HG02870 (cell line): ENCODE measurements at regions not wholly inside any gene's neighbourhood (a gene's known extent, or its start where the extent isn't known, plus 50 kb on each side); places are given as distances from the start of the nearest gene placed in this dataset.
A peak's percentile ranks its signal among the peaks of the same experiment; 100 is the strongest.
"Not testable (repeated sequence)": the region's sequence is repeated elsewhere in the genome, so short reads cannot be mapped to it uniquely, and the experiment has no call there.

Experiments used
- ATAC-seq: cut with Tn5 transposase; IDR thresholded peaks from one replicate; pipeline ENCODE4 v1.9.1; 2021; ENCODE audit warnings: mild to moderate bottlenecking, moderate library complexity; ENCODE audit not compliant: unreplicated experiment

DNA sequence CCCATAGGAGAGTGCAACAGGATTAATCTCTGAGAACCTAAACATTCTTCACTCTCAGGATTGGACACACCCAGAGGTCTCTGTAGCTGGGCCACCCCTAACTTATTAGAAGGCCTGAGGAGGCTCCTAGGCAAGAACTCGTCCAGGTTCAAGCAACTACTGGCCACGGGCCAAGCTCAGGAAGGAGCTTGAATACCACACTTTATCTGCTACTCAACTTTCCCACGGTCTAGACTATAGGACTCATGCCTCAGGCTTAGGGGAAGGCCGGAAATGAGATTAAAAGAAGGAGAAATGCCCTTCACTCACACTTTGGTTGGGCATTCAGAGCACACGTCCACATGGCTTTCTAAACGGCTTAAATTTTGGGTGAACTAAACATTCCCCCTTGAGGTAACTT lies 142.8 kb upstream of the PHYHIPL start:
- no peak for ATAC-seq

GRCh38 chr10:59036311-59037017 lies 140.0 kb upstream of the PHYHIPL start:
- ATAC-seq = peak; percentile 99

GRCh38 chr10:59037018-59037389 lies 139.4 kb upstream of the PHYHIPL start:
- no peak for ATAC-seq

- ATAC-seq = no peak
Measured at GRCh38 chr10:59037506-59037905, 138.9 kb upstream of the PHYHIPL start.

DNA sequence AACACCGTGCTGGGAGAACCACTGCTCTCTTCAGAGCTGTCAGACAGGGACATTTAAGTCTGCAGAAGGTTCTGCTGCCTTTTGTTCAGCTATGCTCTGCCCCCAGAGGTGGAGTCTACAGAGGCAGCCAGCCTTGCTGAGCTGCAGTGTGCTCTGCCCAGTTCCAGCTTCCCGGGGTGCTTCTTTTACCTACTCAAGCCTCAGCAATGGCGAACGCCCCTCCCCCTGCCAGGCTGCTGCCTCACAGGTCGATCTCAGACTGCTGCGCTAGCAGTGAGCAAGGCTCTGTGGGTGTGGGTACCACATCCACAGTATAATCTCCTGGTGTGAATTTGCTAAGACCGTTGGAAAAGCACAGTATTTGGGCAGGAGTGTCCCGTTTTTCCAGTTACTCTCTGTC lies 133.1 kb upstream of the PHYHIPL start:
- not testable (repeated sequence) for ATAC-seq

GRCh38 chr10:59047180-59047579 lies 129.3 kb upstream of the PHYHIPL start:
- no peak for ATAC-seq

DNA sequence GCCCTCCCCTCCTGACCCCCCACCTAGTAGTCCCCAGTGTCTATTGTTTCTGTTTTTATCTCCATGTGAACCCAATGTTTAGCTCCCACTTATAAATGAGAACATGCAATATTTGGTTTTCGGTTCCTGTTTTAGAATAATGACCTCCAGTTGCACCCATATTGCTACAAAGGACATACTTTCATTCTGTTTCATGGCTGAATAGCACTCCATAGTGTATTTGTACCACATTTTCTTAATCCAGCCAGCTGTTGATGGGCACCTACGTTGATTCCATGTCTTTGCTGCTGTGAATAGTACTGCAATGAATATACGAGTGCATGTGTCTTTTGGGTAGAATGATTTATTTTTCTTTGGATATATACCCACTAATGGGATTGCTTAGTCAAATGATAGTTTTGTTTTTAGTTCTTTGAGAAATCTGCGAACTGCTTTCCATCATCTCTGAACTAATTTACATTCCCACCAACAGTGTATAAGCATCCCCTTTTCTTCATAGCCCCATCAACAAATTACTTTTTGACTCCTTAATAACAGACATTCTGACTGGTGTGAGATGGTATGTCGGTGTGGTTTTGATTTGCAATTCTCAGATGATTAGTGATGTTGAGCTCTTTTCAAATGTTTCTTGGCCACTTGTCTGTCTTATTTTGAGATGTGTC lies 128.4 kb upstream of the PHYHIPL start:
- ATAC-seq = peak; percentile 86

DNA sequence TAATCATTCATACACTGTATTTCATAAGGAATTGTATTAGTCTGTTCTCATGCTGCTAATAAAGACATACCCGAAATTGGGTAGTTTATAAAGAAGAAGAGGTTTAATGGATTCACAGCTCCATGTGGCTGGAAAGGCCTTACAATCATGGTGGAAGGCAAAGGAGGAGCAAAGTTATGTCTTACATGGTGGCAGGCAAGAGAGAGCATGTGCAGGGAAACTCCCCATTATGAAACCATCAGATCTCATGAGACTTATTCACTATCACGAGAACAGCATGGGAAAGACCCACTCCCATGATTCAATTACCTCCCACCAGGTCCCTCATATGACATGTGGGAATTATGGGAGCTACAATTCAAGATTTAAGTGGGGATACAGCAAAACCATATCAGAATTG lies 122.9 kb upstream of the PHYHIPL start:
- ATAC-seq = not testable (repeated sequence)

GRCh38 chr10:59055045-59055444 lies 121.4 kb upstream of the PHYHIPL start:
- no peak for ATAC-seq

- no peak for ATAC-seq
Measured at GRCh38 chr10:59057345-59057744, 119.1 kb upstream of the PHYHIPL start.

GRCh38 chr10:59060852-59061251 lies 115.6 kb upstream of the PHYHIPL start:
- peak; percentile 86 for ATAC-seq

DNA sequence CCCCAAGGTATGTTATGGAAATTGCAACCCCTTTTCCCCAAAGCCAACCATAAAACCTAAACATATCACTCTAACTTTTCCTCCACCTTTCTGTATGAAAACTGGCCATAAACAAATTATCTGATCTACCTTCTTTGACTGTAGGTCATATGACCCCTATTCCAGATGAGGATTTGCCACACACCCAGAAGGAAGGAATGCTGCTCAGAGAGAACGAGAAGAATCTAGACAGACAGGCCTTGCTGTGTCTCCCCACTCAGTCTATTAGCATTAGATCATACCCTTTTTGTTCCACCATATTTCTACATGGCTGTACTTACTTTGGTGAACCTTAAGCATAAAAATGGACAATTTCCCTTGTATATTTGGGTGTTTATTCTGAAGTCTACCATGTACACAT lies 113.0 kb upstream of the PHYHIPL start:
- no peak for ATAC-seq

DNA sequence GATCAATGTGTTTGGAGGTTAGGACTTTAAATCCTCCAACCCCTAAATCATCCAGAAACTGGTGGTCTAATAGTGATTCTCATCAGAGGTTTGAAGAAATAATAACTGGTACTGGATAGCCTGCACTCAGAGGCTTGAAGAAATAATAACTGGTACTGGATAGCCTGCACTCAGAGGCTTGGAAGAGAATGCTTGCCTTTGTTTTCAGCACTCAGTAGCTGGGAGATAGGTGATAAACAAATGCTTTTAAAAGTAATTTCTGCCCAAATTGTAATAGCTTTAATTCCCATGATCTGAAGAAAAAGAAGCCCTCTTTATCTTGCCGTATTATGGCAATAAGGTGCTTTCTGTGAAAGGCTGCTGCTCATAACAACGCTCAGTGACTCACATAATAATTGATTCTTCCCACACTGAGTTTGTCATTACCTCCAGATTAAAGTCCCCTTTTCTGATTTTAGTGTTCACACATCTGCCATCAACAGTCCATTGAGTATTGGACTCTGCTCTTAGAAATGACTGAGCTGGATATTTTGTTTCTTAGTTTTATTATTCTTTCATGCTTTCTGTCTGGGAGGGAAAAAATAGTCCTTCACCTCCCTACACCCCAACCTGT lies 112.3 kb upstream of the PHYHIPL start:
- no peak for ATAC-seq

- ATAC-seq = no peak
Measured at GRCh38 chr10:59064759-59065539, 111.5 kb upstream of the PHYHIPL start.

GRCh38 chr10:59068581-59069191 lies 107.8 kb upstream of the PHYHIPL start:
- ATAC-seq = no peak

DNA sequence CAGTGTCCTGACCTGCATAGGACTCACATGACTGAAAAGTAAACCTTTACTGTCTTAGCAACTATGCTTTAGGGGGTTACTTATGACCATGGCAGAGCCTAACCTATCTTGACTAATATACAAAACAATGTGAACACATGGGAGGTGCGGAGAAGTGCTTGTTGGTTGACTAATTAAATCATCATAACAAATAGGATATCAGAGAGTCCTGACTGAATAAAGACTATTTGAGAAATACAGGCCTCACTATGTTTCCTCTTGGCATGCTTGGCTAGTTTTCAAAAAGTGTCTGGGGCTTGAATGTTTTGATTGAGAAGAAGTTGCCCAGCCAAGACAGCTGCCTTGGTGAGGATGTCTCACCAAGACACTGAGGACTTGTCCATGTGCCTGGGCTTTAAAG lies 104.4 kb upstream of the PHYHIPL start:
- ATAC-seq = no peak

DNA sequence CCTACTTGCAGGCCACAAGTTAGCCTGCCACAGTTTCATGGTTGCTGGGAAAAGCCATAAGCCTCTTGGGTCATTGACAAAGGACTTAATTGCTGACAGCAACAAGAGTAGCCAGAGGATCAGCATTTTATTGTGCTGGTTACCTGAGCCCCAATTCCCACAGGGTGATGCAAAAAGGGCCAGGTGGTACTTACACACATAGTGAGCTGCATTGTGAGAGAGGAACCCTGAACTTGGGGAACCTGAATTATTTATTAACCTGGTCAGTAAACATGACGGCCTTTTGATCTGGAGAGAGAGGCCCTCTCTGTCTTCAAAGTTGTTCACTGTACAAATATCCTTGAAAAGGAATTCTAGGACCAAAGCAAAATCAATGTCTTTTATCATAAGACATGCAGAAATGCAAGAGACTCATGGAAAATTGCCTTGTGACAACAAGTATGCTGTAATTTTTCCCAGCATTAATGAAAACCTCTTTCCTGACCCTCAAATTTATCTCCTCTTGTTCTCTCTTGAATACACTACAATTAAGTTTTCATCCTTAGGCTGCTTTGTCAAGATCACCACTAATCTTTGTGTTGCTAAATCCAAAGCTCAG lies 102.9 kb upstream of the PHYHIPL start:
- ATAC-seq = no peak

DNA sequence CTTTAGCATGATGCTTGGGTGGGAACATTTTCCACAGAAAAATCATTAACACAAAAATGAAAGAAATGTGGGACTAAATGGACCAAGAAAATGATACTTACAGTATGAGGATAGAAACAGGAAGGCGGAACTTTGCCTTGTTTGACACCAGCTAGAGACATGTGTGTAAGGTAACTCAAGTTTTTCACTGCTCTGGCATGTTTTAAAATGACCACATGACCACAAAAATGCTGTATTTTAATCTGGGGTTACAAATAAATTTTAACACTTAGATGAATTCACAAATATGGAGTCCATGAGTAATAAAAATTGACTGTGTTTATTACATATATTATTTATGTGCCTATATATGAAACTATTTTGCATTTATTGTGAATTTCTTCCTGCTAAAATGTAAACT lies 100.9 kb upstream of the PHYHIPL start:
- no peak for ATAC-seq

DNA sequence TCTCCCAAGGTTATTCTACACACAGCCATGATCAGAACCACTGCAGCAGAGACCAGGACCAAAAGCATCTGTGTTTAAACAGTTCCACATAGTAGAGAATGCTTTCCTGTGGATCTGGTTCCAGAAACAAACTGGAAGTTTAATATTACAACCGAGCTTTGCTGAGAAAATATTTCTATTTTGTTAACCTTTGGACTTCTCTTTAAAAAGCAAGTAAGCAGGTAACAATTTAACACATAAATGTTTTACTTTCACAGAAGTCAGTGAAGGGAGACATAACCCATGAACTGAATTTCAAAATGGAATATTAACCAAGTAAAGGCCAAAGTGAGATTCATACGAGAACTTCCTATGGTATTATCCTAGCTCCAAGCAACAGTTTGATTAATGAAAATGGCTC lies 98.6 kb upstream of the PHYHIPL start:
- ATAC-seq = no peak

GRCh38 chr10:59078978-59079377 lies 97.5 kb upstream of the PHYHIPL start:
- ATAC-seq = no peak
